Caco-2 (cell line): ENCODE measurements at regions not wholly inside any gene's neighbourhood (a gene's known extent, or its start where the extent isn't known, plus 50 kb on each side); places are given as distances from the start of the nearest gene placed in this dataset.

Experiments used
- BruUV-seq: library from RNA; stranded (reverse); fragments of 400-500 nt; replicated peaks from 2 replicates; lab custom pipeline; 2021; lab: Mats Ljungman, UMichigan
- CTCF ChIA-PET: fragments of 300-600 bp; sonication (Branson Sonifier 250); formaldehyde crosslinking; loops from one replicate; lab custom pipeline; 2022; ENCODE audit warnings: antibody characterized with exemption; lab: Charles Lee
- POLR2A ChIA-PET: fragments of 300-600 bp; sonication (Branson Sonifier 250); formaldehyde crosslinking; loops from one replicate; lab custom pipeline; 2022; ENCODE audit warnings: antibody characterized with exemption; lab: Charles Lee
- DNase-seq, 2 experiments: peaks; one replicate each; pipeline versions ENCODE4 v3.0.0 to v3.0.0-alpha.2; 2020 to 2022
- H3K27me3 ChIP-seq: replicated peaks from 2 replicates; pipeline ENCODE4 v1.6.0; 2011; ENCODE audit warnings: low read length; ENCODE audit not compliant: control insufficient read depth, insufficient read depth
- H3K36me3 ChIP-seq: 2 replicates; pipeline ENCODE4 v1.5.1; 2011; ENCODE audit warnings: low read length; ENCODE audit not compliant: control insufficient read depth, insufficient read depth
- H3K4me1 ChIP-seq: fragments of 250-450 bp; sonication (Bioruptor Pico); 2 replicates; pipeline ENCODE4 v1.5.1; 2020; ENCODE audit warnings: mild to moderate bottlenecking
- H3K4me3 ChIP-seq: 2 replicates; pipeline ENCODE4 v1.5.1; 2011; ENCODE audit warnings: low read depth, mild to moderate bottlenecking, control low read depth, low read length
- H3K9me3 ChIP-seq: fragments of 250-450 bp; sonication (Bioruptor Pico); 2 replicates; pipeline ENCODE4 v1.5.1; 2020; ENCODE audit warnings: mild to moderate bottlenecking, moderate library complexity
- H3K27ac Mint-ChIP-seq: one replicate; pipeline ENCODE4 v1.8.0; 2022; ENCODE audit warnings: mixed read lengths; ENCODE audit not compliant: unreplicated experiment
- H3K27me3 Mint-ChIP-seq: one replicate; pipeline ENCODE4 v1.8.0; 2022; ENCODE audit warnings: mixed read lengths; ENCODE audit not compliant: insufficient read depth, unreplicated experiment
- H3K36me3 Mint-ChIP-seq: one replicate; pipeline ENCODE4 v1.8.0; 2022; ENCODE audit warnings: mild to moderate bottlenecking, mixed read lengths; ENCODE audit not compliant: insufficient read depth, unreplicated experiment
- H3K4me1 Mint-ChIP-seq: one replicate; pipeline ENCODE4 v1.8.0; 2022; ENCODE audit warnings: low read depth, mixed read lengths; ENCODE audit not compliant: unreplicated experiment
- H3K4me3 Mint-ChIP-seq: one replicate; pipeline ENCODE4 v1.8.0; 2022; ENCODE audit warnings: mild to moderate bottlenecking, moderate library complexity, mixed read lengths; ENCODE audit not compliant: unreplicated experiment
- H3K9me3 Mint-ChIP-seq: one replicate; pipeline ENCODE4 v1.8.0; 2022; ENCODE audit warnings: mixed read lengths; ENCODE audit not compliant: unreplicated experiment
- CTCF ChIP-seq, 2 experiments: fragments of 200-600 bp in 1 of 2; IDR thresholded peaks; 1 replicate in 1 of 2; 2 replicates in 1 of 2; pipeline versions ENCODE4 v1.5.1 to v1.8.0; 2011 to 2022; ENCODE audit warnings: antibody characterized with exemption in 1 of 2, control low read depth in 1 of 2, inconsistent platforms in 1 of 2, low read depth in 1 of 2, low read length in 1 of 2, mild to moderate bottlenecking in 1 of 2, moderate library complexity in 1 of 2; ENCODE audit not compliant: insufficient read depth in 1 of 2, severe bottlenecking in 1 of 2, unreplicated experiment in 1 of 2
- intact Hi-C: fragments of 100-400 bp; cut with micrococcal nuclease; formaldehyde crosslinking; loops from one replicate; pipeline ENCODE4 v1.10.0; 2022; ENCODE audit not compliant: unreplicated experiment

GRCh38 chr11:80196041-80196440, 755.2 kb upstream of the TENM4 start:
- BruUV-seq = no TSS peak
- H3K27ac Mint-ChIP-seq = no peak overlapping the region
- no peak overlapping the region for H3K4me3 ChIP-seq
- H3K4me1 Mint-ChIP-seq = no peaks in the 10 kb centered on the region
- DNase-seq = no peak
- H3K27me3 ChIP-seq = no peaks in the 10 kb centered on the region
- peaks cover 6% of the 10 kb centered on the region for H3K27me3 Mint-ChIP-seq
- H3K9me3 ChIP-seq = no peaks in the 10 kb centered on the region
- H3K4me1 ChIP-seq = no peaks in the 10 kb centered on the region
- H3K4me3 Mint-ChIP-seq = no peak overlapping the region
- no peaks in the 10 kb centered on the region for H3K9me3 Mint-ChIP-seq
- TF ChIP-seq CTCF (IDR thresholded peaks at IDR 0.05; ENCODE audit: insufficient read depth in 1 of 2, low read depth in 1 of 2, low read length in 1 of 2, severe bottlenecking in 1 of 2, unreplicated experiment in 1 of 2) = no peak
- no peaks in the 10 kb centered on the region for H3K36me3 Mint-ChIP-seq
- CTCF ChIA-PET = no interaction called here
- H3K36me3 ChIP-seq = no peaks in the 10 kb centered on the region
- POLR2A ChIA-PET = no interaction called here
- intact Hi-C loops = no loop called here

- no peaks in the 10 kb centered on the region for H3K9me3 ChIP-seq
- no peaks in the 10 kb centered on the region for H3K36me3 ChIP-seq
- BruUV-seq = no TSS peak
- Mint-ChIP-seq H3K4me1 (no peaks in the 10 kb centered on the region), H3K4me3 (no peak overlapping the region), H3K27me3 (peaks cover 8% of the 10 kb centered on the region), H3K9me3 (no peaks in the 10 kb centered on the region), H3K27ac (no peak overlapping the region), H3K36me3 (no peaks in the 10 kb centered on the region)
- TF ChIP-seq CTCF (IDR thresholded peaks at IDR 0.05; ENCODE audit: insufficient read depth in 1 of 2, low read depth in 1 of 2, low read length in 1 of 2, severe bottlenecking in 1 of 2, unreplicated experiment in 1 of 2) = no peak
- ChIA-PET POLR2A (no interaction called here), CTCF (no interaction called here)
- no peak overlapping the region for H3K4me3 ChIP-seq
- no peak for DNase-seq
- no peaks in the 10 kb centered on the region for H3K27me3 ChIP-seq
- intact Hi-C loops = no loop called here
- H3K4me1 ChIP-seq = no peaks in the 10 kb centered on the region
Observed at GRCh38 chr11:80194625-80195024, 753.8 kb upstream of the TENM4 start.

- ChIA-PET CTCF (no interaction called here), POLR2A (no interaction called here)
- Histone ChIP-seq H3K27me3 (no peaks in the 10 kb centered on the region), H3K36me3 (no peaks in the 10 kb centered on the region), H3K9me3 (no peaks in the 10 kb centered on the region), H3K4me1 (no peaks in the 10 kb centered on the region), H3K4me3 (no peak overlapping the region)
- Mint-ChIP-seq H3K27me3 (peaks cover 8% of the 10 kb centered on the region), H3K36me3 (no peaks in the 10 kb centered on the region), H3K27ac (no peak overlapping the region), H3K4me1 (no peaks in the 10 kb centered on the region), H3K4me3 (no peak overlapping the region), H3K9me3 (no peaks in the 10 kb centered on the region)
- DNase-seq = no peak
- TF ChIP-seq CTCF (IDR thresholded peaks at IDR 0.05; ENCODE audit: insufficient read depth in 1 of 2, low read depth in 1 of 2, low read length in 1 of 2, severe bottlenecking in 1 of 2, unreplicated experiment in 1 of 2) = no peak
- intact Hi-C loops = no loop called here
- no TSS peak for BruUV-seq
Observed at GRCh38 chr11:80194016-80194415, 753.2 kb upstream of the TENM4 start.
